MM.1S (cell line): ENCODE measurements at regions not wholly inside any gene's neighbourhood (a gene's known extent, or its start where the extent isn't known, plus 50 kb on each side); places are given as distances from the start of the nearest gene placed in this dataset.

Experiments used
- DNase-seq: peaks from one replicate; pipeline ENCODE4 v3.0.0-alpha.2; 2015
- H2AFZ ChIP-seq: fragments of 300-600 bp; sonication (generic); 2 replicates; pipeline ENCODE4 v1.6.0; 2016; ENCODE audit warnings: antibody characterized with exemption, low read length
- H3F3A ChIP-seq: fragments of 300-600 bp; sonication (generic); 2 replicates; pipeline ENCODE4 v1.6.1; 2016; ENCODE audit warnings: mild to moderate bottlenecking, antibody characterized with exemption, low read length, moderate library complexity, mixed read lengths; ENCODE audit not compliant: insufficient read depth
- H3K27ac ChIP-seq: fragments of 300-600 bp; sonication (generic); 2 replicates; pipeline ENCODE4 v1.5.1; 2016; ENCODE audit warnings: mild to moderate bottlenecking, low read length
- H3K27me3 ChIP-seq: fragments of 300-600 bp; sonication (generic); replicated peaks from 2 replicates; pipeline ENCODE4 v1.6.0; 2016; ENCODE audit warnings: low read length; ENCODE audit not compliant: insufficient read depth
- H3K36me3 ChIP-seq: fragments of 300-600 bp; sonication (generic); replicated peaks from 2 replicates; pipeline ENCODE4 v1.6.1; 2016; ENCODE audit warnings: mild to moderate bottlenecking, low read length, mixed read lengths; ENCODE audit not compliant: insufficient read depth
- H3K4me1 ChIP-seq: fragments of 300-600 bp; sonication (generic); 2 replicates; pipeline ENCODE4 v1.6.1; 2016; ENCODE audit warnings: low read length, mixed read lengths
- H3K4me2 ChIP-seq: fragments of 300-600 bp; sonication (generic); 2 replicates; pipeline ENCODE4 v1.6.0; 2016; ENCODE audit warnings: low read depth, low read length
- H3K4me3 ChIP-seq: fragments of 300-600 bp; sonication (generic); 2 replicates; pipeline ENCODE4 v1.5.1; 2016; ENCODE audit warnings: low read length, mixed read lengths
- H3K79me2 ChIP-seq: fragments of 300-600 bp; sonication (generic); 2 replicates; pipeline ENCODE4 v1.6.1; 2016; ENCODE audit warnings: mixed run types, low read length, mixed read lengths
- H3K9ac ChIP-seq: fragments of 300-600 bp; sonication (generic); 2 replicates; pipeline ENCODE4 v1.6.1; 2016; ENCODE audit warnings: low read length, mixed read lengths
- H3K9me2 ChIP-seq: fragments of 300-600 bp; sonication (generic); replicated peaks from 2 replicates; pipeline ENCODE4 v1.6.1; 2016; ENCODE audit warnings: mild to moderate bottlenecking, low read length, mixed read lengths; ENCODE audit not compliant: insufficient read depth
- H3K9me3 ChIP-seq: fragments of 300-600 bp; sonication (generic); replicated peaks from 2 replicates; pipeline ENCODE4 v1.6.1; 2016; ENCODE audit warnings: mild to moderate bottlenecking, low read length, mixed read lengths; ENCODE audit not compliant: insufficient read depth
- H4K20me1 ChIP-seq: fragments of 300-600 bp; sonication (generic); 2 replicates; pipeline ENCODE4 v1.6.1; 2016; ENCODE audit warnings: mild to moderate bottlenecking, low read length, moderate library complexity, mixed read lengths; ENCODE audit not compliant: insufficient read depth
- EZH2 ChIP-seq: fragments of 300-600 bp; sonication (generic); optimal IDR thresholded peaks from 2 replicates; pipeline ENCODE3; 2017; ENCODE audit warnings: low read depth, mild to moderate bottlenecking, antibody characterized with exemption, low read length, mixed read lengths
- EZH2phosphoT487 ChIP-seq: fragments of 300-600 bp; sonication (generic); IDR thresholded peaks from 2 replicates; pipeline ENCODE4 v1.6.1; 2018; ENCODE audit warnings: antibody characterized with exemption, low read length
- TF ChIP-seq, protein P1 (sequence below): fragments of 300-600 bp; sonication (generic); IDR thresholded peaks from 2 replicates; pipeline ENCODE4 v1.5.1; 2016; ENCODE audit warnings: antibody characterized with exemption, low read length, mixed read lengths

DNA sequence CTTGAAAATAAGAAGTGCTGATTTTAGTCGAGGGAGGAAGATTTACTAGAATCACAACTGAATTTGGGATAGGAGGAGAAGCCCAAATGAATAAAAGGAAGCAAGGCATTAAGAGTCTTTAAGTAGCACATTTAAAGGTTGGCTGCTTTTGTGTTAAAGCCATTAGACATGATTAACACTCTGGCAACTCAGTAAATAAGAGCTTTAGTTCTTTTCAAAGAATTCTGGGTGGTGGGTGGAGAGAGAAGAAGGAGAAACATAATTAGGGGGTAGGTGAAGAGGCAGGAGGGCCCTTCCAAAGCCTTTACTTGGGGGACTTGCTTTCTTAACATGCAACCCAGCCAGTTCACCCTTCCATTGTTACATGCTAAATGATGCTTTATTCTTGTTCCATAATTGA is 284.6 kb upstream of the SEL1L start:
- DNase-seq, result no peak
- Histone ChIP-seq H3K4me3 (no peak overlapping the region), H3K4me2 (no peak overlapping the region), H3K9me2 (no peaks in the 10 kb centered on the region), H2AFZ (no peak overlapping the region), H3K9ac (no peak overlapping the region), H3K79me2 (no peaks in the 10 kb centered on the region), H3K36me3 (no peaks in the 10 kb centered on the region), H3K9me3 (no peaks in the 10 kb centered on the region), H3K27me3 (no peaks in the 10 kb centered on the region), H3K4me1 (no peaks in the 10 kb centered on the region), H3F3A (no peaks in the 10 kb centered on the region), H4K20me1 (no peaks in the 10 kb centered on the region), H3K27ac (no peak overlapping the region)
- TF ChIP-seq, protein P1, sequence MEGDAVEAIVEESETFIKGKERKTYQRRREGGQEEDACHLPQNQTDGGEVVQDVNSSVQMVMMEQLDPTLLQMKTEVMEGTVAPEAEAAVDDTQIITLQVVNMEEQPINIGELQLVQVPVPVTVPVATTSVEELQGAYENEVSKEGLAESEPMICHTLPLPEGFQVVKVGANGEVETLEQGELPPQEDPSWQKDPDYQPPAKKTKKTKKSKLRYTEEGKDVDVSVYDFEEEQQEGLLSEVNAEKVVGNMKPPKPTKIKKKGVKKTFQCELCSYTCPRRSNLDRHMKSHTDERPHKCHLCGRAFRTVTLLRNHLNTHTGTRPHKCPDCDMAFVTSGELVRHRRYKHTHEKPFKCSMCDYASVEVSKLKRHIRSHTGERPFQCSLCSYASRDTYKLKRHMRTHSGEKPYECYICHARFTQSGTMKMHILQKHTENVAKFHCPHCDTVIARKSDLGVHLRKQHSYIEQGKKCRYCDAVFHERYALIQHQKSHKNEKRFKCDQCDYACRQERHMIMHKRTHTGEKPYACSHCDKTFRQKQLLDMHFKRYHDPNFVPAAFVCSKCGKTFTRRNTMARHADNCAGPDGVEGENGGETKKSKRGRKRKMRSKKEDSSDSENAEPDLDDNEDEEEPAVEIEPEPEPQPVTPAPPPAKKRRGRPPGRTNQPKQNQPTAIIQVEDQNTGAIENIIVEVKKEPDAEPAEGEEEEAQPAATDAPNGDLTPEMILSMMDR, result no peak
- TF ChIP-seq EZH2 (no peak), EZH2phosphoT487 (no peak)

DNA sequence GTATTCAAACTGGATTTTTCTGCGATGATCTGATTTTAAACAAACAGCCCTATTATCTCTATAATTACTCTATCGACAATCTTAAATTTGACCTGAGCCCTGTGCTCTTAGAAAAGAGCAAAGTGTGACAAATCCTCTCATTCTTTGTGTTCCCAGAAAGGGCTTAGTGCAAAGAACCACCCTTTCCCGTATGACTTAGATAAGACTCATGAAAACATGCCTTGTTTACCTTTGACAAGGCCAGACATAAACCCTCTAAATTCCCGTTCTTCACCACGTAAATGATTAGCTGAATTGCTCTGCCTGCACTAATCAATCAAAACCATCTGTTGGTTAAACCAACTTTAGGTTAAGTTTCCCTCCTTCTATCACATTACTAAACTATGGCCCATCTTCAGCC is 285.7 kb upstream of the SEL1L start:
- Histone ChIP-seq H3K36me3 (no peaks in the 10 kb centered on the region), H3K27me3 (no peaks in the 10 kb centered on the region), H3K4me1 (no peaks in the 10 kb centered on the region), H3K9me3 (no peaks in the 10 kb centered on the region), H3K4me2 (no peak overlapping the region), H3K9ac (no peak overlapping the region), H3K79me2 (no peaks in the 10 kb centered on the region), H3K9me2 (no peaks in the 10 kb centered on the region), H3F3A (no peaks in the 10 kb centered on the region), H2AFZ (no peak overlapping the region), H4K20me1 (no peaks in the 10 kb centered on the region), H3K4me3 (no peak overlapping the region), H3K27ac (no peak overlapping the region)
- no peak for TF ChIP-seq EZH2phosphoT487
- no peak for DNase-seq

DNA sequence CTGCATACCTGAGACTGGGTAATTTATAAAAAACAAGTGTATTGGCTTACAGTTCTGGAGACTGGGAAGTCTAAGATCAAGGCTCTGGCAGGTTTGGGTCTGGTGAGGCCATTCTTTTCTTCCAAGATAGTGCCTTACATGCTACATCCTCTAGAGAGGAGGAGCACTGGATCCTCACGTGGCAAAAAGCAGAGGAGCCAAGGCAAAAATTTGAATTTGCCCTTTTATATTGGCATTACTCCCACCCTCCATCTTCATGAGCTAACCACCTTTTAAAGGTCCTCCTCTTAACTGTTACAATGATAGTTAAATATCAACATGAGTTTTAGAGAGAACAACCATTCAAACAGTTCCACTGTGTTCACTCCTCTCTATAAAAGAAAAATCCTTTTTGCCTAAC is 286.3 kb upstream of the SEL1L start:
- no peaks in the 10 kb centered on the region for H3K36me3 ChIP-seq
- H3K9me3 ChIP-seq, result no peaks in the 10 kb centered on the region
- TF ChIP-seq EZH2 (no peak), EZH2phosphoT487 (no peak)
- TF ChIP-seq, protein P1, result no peak
- no peak overlapping the region for H3K27ac ChIP-seq
- H3K4me1 ChIP-seq, result no peaks in the 10 kb centered on the region
- no peak overlapping the region for H3K4me2 ChIP-seq
- H3K79me2 ChIP-seq, result no peaks in the 10 kb centered on the region
- no peak overlapping the region for H2AFZ ChIP-seq
- no peak overlapping the region for H3K9ac ChIP-seq
- H4K20me1 ChIP-seq, result no peaks in the 10 kb centered on the region
- H3F3A ChIP-seq, result no peaks in the 10 kb centered on the region
- DNase-seq, result no peak
- H3K4me3 ChIP-seq, result no peak overlapping the region
- no peaks in the 10 kb centered on the region for H3K27me3 ChIP-seq
- no peaks in the 10 kb centered on the region for H3K9me2 ChIP-seq

- Histone ChIP-seq H3K9ac (no peak overlapping the region), H3K27ac (no peak overlapping the region), H3K4me3 (no peak overlapping the region), H3K4me1 (no peaks in the 10 kb centered on the region), H3K4me2 (no peak overlapping the region), H3F3A (no peaks in the 10 kb centered on the region), H3K27me3 (no peaks in the 10 kb centered on the region), H2AFZ (no peak overlapping the region), H3K9me3 (no peaks in the 10 kb centered on the region), H3K36me3 (no peaks in the 10 kb centered on the region), H3K9me2 (no peaks in the 10 kb centered on the region), H3K79me2 (no peaks in the 10 kb centered on the region), H4K20me1 (no peaks in the 10 kb centered on the region)
- TF ChIP-seq EZH2phosphoT487, result no peak
- no peak for TF ChIP-seq EZH2
- TF ChIP-seq, protein P1, result no peak
- DNase-seq, result no peak
Observed at GRCh38 chr14:81826081-81826480, 292.4 kb upstream of the SEL1L start.
